Progenitor cell of endocrine pancreas (in vitro differentiated cells): ENCODE measurements at regions not wholly inside any gene's neighbourhood (a gene's known extent, or its start where the extent isn't known, plus 50 kb on each side); places are given as distances from the start of the nearest gene placed in this dataset.

Source experiments
- DNase-seq: peaks from one replicate; pipeline ENCODE4 v3.0.0; 2021; ENCODE audit warnings: low spot score; ENCODE audit not compliant: unreplicated experiment
- H3K27ac Mint-ChIP-seq: 2 replicates; pipeline ENCODE4 v1.8.0; 2021; ENCODE audit warnings: mild to moderate bottlenecking, moderate library complexity, mixed read lengths
- H3K27me3 Mint-ChIP-seq: 2 replicates; pipeline ENCODE4 v1.8.0; 2021; ENCODE audit warnings: mixed read lengths
- H3K36me3 Mint-ChIP-seq: 2 replicates; pipeline ENCODE4 v1.8.0; 2022; ENCODE audit warnings: mixed read lengths; ENCODE audit not compliant: insufficient read depth
- H3K4me1 Mint-ChIP-seq: 2 replicates; pipeline ENCODE4 v1.8.0; 2021; ENCODE audit warnings: low read depth, mixed read lengths
- H3K4me3 Mint-ChIP-seq: 2 replicates; pipeline ENCODE4 v1.8.0; 2021; ENCODE audit warnings: low read depth, mild to moderate bottlenecking, moderate library complexity, mixed read lengths
- H3K9me3 Mint-ChIP-seq: 2 replicates; pipeline ENCODE4 v1.8.0; 2021; ENCODE audit warnings: low read depth, mixed read lengths
- CTCF ChIP-seq: fragments of 200-600 bp; sonication (generic); IDR thresholded peaks from one replicate; pipeline ENCODE4 v1.5.0; 2021; ENCODE audit warnings: antibody characterized with exemption, mild to moderate bottlenecking; ENCODE audit not compliant: unreplicated experiment

DNA sequence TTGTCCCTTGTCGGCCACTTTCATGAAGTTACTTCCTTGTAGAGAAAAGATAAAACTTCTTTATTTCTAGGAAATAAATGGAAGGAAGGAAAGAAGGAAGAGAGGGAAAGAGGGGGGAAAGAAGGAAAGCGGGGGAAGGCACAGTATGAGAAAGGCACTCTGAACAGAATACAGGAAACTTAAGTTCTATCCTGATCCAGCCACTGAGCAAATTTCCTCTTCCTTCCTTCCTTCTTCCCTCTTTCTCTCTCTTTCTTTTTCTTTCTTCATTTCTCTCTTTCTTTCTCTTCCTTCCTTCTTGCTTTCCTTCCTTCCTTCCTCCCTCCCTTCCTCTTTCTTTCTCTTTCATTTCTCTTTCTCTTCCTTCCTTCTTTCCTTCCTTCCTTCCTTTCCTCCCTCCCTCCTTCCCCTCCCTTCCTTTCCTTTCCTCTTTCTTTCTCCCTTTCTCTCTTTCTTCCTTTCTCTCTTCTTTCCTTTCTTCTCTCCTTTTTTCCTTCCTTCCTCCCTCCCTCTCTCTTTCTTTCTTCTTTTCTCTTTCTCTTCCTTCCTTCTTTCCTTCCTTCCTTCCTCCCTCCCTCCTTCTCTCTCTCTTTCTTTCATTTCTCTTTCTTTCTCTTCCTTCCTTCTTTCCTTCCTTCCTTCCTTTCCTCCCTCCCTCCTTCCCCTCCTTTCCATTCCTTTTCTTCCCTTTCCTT lies 240.2 kb upstream of the BRINP1 start:
- no peak overlapping the region for H3K27ac Mint-ChIP-seq
- no peak overlapping the region for H3K4me3 Mint-ChIP-seq
- no peak for TF ChIP-seq CTCF
- H3K4me1 Mint-ChIP-seq = no peaks in the 10 kb centered on the region
- no peaks in the 10 kb centered on the region for H3K36me3 Mint-ChIP-seq
- peaks cover 3% of the 10 kb centered on the region for H3K27me3 Mint-ChIP-seq
- H3K9me3 Mint-ChIP-seq = no peaks in the 10 kb centered on the region
- DNase-seq = no peak

DNA sequence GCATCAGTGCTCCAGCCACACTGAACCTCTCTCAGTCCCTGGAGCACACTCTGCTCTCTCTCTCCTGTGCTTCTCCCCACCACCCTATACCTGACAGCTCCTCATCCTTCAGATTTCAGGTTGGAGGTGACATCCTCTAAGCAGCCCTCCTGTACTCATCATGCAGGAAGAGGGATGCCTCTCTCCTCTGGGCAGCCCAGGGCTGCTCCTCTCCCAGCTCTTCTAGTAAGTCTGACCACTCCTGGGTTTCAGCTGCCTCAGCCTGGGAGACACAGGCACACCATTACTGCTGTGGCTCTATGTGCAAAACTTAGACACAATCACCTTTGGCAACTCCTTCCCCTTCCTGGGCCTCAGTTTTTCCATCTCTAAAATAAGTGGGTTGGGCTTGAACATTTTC lies 232.4 kb upstream of the BRINP1 start:
- H3K27me3 Mint-ChIP-seq = peaks cover 7% of the 10 kb centered on the region
- no peaks in the 10 kb centered on the region for H3K9me3 Mint-ChIP-seq
- TF ChIP-seq CTCF = no peak
- H3K36me3 Mint-ChIP-seq = no peaks in the 10 kb centered on the region
- no peaks in the 10 kb centered on the region for H3K4me1 Mint-ChIP-seq
- H3K4me3 Mint-ChIP-seq = no peak overlapping the region
- no peak overlapping the region for H3K27ac Mint-ChIP-seq
- no peak for DNase-seq

GRCh38 chr9:119597499-119597898 lies 228.3 kb upstream of the BRINP1 start:
- Mint-ChIP-seq H3K9me3 (no peaks in the 10 kb centered on the region), H3K27ac (no peak overlapping the region), H3K4me3 (no peak overlapping the region), H3K4me1 (peaks cover 9% of the 10 kb centered on the region), H3K36me3 (no peaks in the 10 kb centered on the region), H3K27me3 (peaks cover 9% of the 10 kb centered on the region)
- no peak for TF ChIP-seq CTCF
- no peak for DNase-seq

DNA sequence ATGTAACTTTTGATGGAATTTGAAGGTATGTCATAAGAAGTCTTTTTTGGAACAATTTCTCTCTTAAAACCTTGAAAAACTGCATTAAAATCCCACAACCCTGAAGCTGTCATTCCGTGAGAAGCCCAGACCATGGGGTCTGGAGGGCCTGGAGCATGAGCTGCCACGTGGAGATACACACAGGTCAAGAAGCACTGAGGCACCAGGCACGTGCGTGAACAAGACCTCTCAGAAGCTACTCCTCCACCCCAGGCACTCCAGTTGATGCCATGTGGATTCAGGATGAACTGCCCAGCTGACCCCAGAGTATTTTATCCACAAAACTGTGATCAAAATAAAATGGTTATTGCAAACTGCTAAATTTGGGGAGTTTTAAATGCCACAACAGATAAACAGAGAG lies 227.5 kb upstream of the BRINP1 start:
- H3K9me3 Mint-ChIP-seq = no peaks in the 10 kb centered on the region
- H3K4me1 Mint-ChIP-seq = peaks cover 9% of the 10 kb centered on the region
- TF ChIP-seq CTCF = no peak
- H3K4me3 Mint-ChIP-seq = no peak overlapping the region
- no peak for DNase-seq
- peaks cover 10% of the 10 kb centered on the region for H3K27me3 Mint-ChIP-seq
- no peaks in the 10 kb centered on the region for H3K36me3 Mint-ChIP-seq
- no peak overlapping the region for H3K27ac Mint-ChIP-seq

DNA sequence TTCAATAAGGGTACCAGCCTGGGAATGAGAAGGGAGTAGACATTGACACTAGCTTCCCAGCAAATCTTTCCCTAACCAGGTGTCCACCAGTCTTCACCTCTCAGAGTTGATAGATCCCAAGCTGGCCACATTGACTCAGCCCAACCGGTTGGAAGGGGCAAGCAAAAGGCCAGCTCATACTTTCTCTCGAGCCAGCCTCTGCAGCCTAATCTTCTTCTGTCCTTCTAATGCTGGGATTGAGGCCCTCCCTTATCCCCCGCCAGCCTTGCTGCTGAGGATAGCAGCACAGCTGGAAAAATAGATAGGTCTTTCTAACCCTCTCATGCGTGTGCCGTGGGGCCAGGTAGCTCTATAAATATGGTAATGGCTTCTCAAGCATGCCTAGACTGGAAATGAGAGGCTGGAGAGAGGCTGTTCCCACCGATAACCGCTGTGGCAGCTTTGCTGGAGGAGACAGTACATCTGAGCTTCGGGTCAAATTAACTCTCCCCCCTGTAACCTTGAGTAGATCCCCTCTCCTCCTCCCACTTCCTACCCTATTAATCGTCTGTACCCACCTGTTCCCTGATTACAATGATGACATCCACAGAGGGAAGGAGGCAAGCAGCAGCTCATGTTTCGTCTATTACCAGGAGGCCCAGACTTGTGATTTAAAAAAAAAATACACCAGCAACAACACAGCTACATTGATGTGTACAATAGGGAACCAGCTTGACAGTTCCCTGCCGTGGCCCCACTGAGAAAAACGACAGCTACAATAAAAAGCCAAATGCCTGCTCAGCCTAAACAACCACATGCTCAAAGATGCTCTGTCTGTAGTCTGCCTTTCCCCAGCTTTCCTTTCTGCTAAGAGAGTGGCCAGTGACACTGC lies 219.9 kb upstream of the BRINP1 start:
- no peak overlapping the region for H3K4me3 Mint-ChIP-seq
- H3K27me3 Mint-ChIP-seq = peaks cover 8% of the 10 kb centered on the region
- H3K36me3 Mint-ChIP-seq = no peaks in the 10 kb centered on the region

More for the DNA sequence above, 219.9 kb upstream of the BRINP1 start:
- TF ChIP-seq CTCF = no peak
- no peak overlapping the region for H3K27ac Mint-ChIP-seq
- no peaks in the 10 kb centered on the region for H3K4me1 Mint-ChIP-seq
- H3K9me3 Mint-ChIP-seq = no peaks in the 10 kb centered on the region
- no peak for DNase-seq
